Neural cell (in vitro differentiated cells): ENCODE measurements at regions not wholly inside any gene's neighbourhood (a gene's known extent, or its start where the extent isn't known, plus 50 kb on each side); places are given as distances from the start of the nearest gene placed in this dataset.

Source experiments
- H2AFZ ChIP-seq: fragments of 200-600, 300-800 bp; sonication (generic), shearing (Covaris generic); 2 replicates; pipeline ENCODE4 v1.6.0; 2014; ENCODE audit warnings: low read depth, mild to moderate bottlenecking, antibody characterized with exemption, low read length, moderate library complexity
- H3F3A ChIP-seq: fragments of 200-600 bp; shearing (Covaris generic); 2 replicates; pipeline ENCODE4 v1.6.1; 2016; ENCODE audit warnings: mild to moderate bottlenecking, moderate library complexity, mixed read lengths, antibody characterized with exemption, low read length; ENCODE audit not compliant: insufficient read depth, poor library complexity, severe bottlenecking
- H3K27ac ChIP-seq: fragments of 200-600, 300-800 bp; sonication (generic), shearing (Covaris generic); 2 replicates; pipeline ENCODE4 v1.5.1; 2014; ENCODE audit warnings: mild to moderate bottlenecking, low read length, moderate library complexity
- H3K27me3 ChIP-seq: fragments of 300-800, 200-600 bp; sonication (generic), shearing (Covaris generic); 2 replicates; pipeline ENCODE4 v1.6.0; 2014; ENCODE audit warnings: mild to moderate bottlenecking, low read depth, low read length, moderate library complexity; ENCODE audit not compliant: insufficient read depth
- H3K36me3 ChIP-seq: fragments of 300-800, 200-600 bp; sonication (generic), shearing (Covaris generic); 2 replicates; pipeline ENCODE4 v1.5.1; 2014; ENCODE audit warnings: mild to moderate bottlenecking, antibody characterized with exemption, low read length, moderate library complexity; ENCODE audit not compliant: insufficient read depth
- H3K4me2 ChIP-seq: fragments of 300-800, 200-600 bp; sonication (generic), shearing (Covaris generic); 2 replicates; pipeline ENCODE4 v1.6.0; 2014; ENCODE audit warnings: mild to moderate bottlenecking, low read length
- H3K4me3 ChIP-seq: fragments of 300-800, 200-600 bp; sonication (generic), shearing (Covaris generic); 2 replicates; pipeline ENCODE4 v1.5.1; 2014; ENCODE audit warnings: mild to moderate bottlenecking, low read length, moderate library complexity
- H3K79me2 ChIP-seq: fragments of 200-600 bp; shearing (Covaris generic); replicated peaks from 2 replicates; pipeline ENCODE4 v1.6.0; 2014; ENCODE audit warnings: mild to moderate bottlenecking, low read length, moderate library complexity; ENCODE audit not compliant: insufficient read depth
- H3K9ac ChIP-seq: fragments of 300-800, 200-600 bp; sonication (generic), shearing (Covaris generic); 2 replicates; pipeline ENCODE4 v1.6.1; 2016; ENCODE audit warnings: mild to moderate bottlenecking, low read length, mixed read lengths
- H3K9me2 ChIP-seq: fragments of 200-600 bp; shearing (Covaris generic); 2 replicates; pipeline ENCODE4 v1.6.1; 2016; ENCODE audit warnings: mild to moderate bottlenecking, low read length, mixed read lengths; ENCODE audit not compliant: insufficient read depth
- H3K9me3 ChIP-seq: fragments of 200-600, 300-800 bp; sonication (generic), shearing (Covaris generic); 2 replicates; pipeline ENCODE4 v1.6.1; 2016; ENCODE audit warnings: mild to moderate bottlenecking, mixed run types, low read length, moderate library complexity, mixed read lengths
- H4K20me1 ChIP-seq: fragments of 200-600 bp; shearing (Covaris generic); 2 replicates; pipeline ENCODE4 v1.6.1; 2016; ENCODE audit warnings: mild to moderate bottlenecking, mixed run types; ENCODE audit not compliant: insufficient read depth
- CTCF ChIP-seq: fragments of 450-650 bp; IDR thresholded peaks from 2 replicates; pipeline ENCODE4 v1.5.1; 2014; ENCODE audit warnings: antibody characterized with exemption, mild to moderate bottlenecking, moderate library complexity; ENCODE audit not compliant: poor library complexity, severe bottlenecking
- EP300 ChIP-seq: fragments of 450-650 bp; conservative IDR thresholded peaks from 2 replicates; pipeline ENCODE4 v1.6.1; 2014; ENCODE audit warnings: antibody characterized with exemption, mild to moderate bottlenecking, moderate library complexity; ENCODE audit not compliant: poor library complexity, severe bottlenecking
- EZH2 ChIP-seq: fragments of 200-600, 300-800 bp; shearing (Covaris generic), sonication (generic); IDR thresholded peaks from 2 replicates; pipeline ENCODE4 v1.6.1; 2014; ENCODE audit warnings: antibody characterized with exemption, low read length, borderline replicate concordance, mild to moderate bottlenecking; ENCODE audit not compliant: insufficient read depth, poor library complexity, severe bottlenecking
- MXI1 ChIP-seq: fragments of 450-650 bp; conservative IDR thresholded peaks from 2 replicates; pipeline ENCODE4 v1.6.1; 2014; ENCODE audit warnings: antibody characterized with exemption, mild to moderate bottlenecking; ENCODE audit not compliant: poor library complexity, severe bottlenecking
- POLR2AphosphoS5 ChIP-seq: IDR thresholded peaks from 2 replicates; pipeline ENCODE4 v1.6.1; 2012
- RAD21 ChIP-seq: fragments of 450-650 bp; conservative IDR thresholded peaks from 2 replicates; pipeline ENCODE4 v1.6.1; 2014; ENCODE audit warnings: antibody characterized with exemption, mild to moderate bottlenecking, moderate library complexity
- SMC3 ChIP-seq: fragments of 450-650 bp; conservative IDR thresholded peaks from 2 replicates; pipeline ENCODE4 v1.6.1; 2014; ENCODE audit warnings: antibody characterized with exemption, mild to moderate bottlenecking, moderate library complexity; ENCODE audit not compliant: poor library complexity
- TAF1 ChIP-seq: IDR thresholded peaks from 2 replicates; pipeline ENCODE4 v1.6.1; 2012; ENCODE audit warnings: low read depth
- TF ChIP-seq, protein P1 (sequence below): IDR thresholded peaks from 2 replicates; pipeline ENCODE4 v1.6.1; 2012; ENCODE audit warnings: borderline replicate concordance

DNA sequence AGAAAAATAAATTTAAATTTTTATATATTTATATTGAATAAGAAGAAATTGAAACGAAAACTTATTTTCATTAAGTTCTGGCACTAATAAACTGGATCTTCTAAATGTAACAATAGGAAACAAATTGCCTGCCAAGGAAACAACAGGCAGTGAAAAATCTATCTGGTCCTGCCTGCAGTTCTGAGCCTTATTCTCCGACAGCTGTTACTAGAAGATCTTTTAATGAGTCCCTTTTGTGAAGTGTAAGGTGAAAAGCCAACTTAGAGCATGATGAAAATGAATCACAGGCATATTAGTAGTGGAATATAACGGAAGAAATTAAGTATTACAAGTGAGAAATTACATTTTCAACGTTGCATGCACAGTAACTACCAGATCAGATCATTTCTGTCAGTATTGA, 1002.7 kb upstream of the PCDH20 start:
- Histone ChIP-seq H3K4me2 (no peak overlapping the region), H3F3A (no peaks in the 10 kb centered on the region), H3K27me3 (no peaks in the 10 kb centered on the region), H3K4me3 (no peak overlapping the region), H3K9me3 (no peaks in the 10 kb centered on the region), H4K20me1 (no peaks in the 10 kb centered on the region), H3K9ac (no peak overlapping the region), H3K79me2 (no peaks in the 10 kb centered on the region), H3K36me3 (no peaks in the 10 kb centered on the region), H3K9me2 (no peaks in the 10 kb centered on the region), H2AFZ (no peak overlapping the region), H3K27ac (no peak overlapping the region)
- TF ChIP-seq MXI1, result no peak
- TF ChIP-seq, protein P1, sequence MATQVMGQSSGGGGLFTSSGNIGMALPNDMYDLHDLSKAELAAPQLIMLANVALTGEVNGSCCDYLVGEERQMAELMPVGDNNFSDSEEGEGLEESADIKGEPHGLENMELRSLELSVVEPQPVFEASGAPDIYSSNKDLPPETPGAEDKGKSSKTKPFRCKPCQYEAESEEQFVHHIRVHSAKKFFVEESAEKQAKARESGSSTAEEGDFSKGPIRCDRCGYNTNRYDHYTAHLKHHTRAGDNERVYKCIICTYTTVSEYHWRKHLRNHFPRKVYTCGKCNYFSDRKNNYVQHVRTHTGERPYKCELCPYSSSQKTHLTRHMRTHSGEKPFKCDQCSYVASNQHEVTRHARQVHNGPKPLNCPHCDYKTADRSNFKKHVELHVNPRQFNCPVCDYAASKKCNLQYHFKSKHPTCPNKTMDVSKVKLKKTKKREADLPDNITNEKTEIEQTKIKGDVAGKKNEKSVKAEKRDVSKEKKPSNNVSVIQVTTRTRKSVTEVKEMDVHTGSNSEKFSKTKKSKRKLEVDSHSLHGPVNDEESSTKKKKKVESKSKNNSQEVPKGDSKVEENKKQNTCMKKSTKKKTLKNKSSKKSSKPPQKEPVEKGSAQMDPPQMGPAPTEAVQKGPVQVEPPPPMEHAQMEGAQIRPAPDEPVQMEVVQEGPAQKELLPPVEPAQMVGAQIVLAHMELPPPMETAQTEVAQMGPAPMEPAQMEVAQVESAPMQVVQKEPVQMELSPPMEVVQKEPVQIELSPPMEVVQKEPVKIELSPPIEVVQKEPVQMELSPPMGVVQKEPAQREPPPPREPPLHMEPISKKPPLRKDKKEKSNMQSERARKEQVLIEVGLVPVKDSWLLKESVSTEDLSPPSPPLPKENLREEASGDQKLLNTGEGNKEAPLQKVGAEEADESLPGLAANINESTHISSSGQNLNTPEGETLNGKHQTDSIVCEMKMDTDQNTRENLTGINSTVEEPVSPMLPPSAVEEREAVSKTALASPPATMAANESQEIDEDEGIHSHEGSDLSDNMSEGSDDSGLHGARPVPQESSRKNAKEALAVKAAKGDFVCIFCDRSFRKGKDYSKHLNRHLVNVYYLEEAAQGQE, result no peak

DNA sequence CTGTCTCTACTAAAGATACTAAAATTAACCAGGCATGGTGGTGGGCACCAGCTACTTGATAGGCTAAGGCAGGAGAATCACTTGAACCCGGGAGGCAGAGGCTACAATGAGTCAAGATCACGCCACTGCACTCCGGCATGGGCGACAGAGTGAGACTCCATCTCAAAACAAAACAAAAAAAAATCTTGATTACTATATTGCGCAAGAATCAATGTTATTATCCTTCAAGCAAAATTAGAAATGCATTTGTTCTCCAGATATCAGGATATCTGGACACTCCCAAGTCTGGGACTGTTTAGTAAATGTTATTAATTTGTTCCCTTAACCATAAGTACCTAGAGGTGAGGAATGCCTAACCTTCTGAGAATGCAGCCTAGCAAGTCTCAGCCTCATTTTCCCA, 992.2 kb upstream of the PCDH20 start:
- Histone ChIP-seq H3K79me2 (no peaks in the 10 kb centered on the region), H3F3A (no peaks in the 10 kb centered on the region), H3K9me3 (no peaks in the 10 kb centered on the region), H3K4me3 (no peak overlapping the region), H2AFZ (no peak overlapping the region), H3K27me3 (no peaks in the 10 kb centered on the region), H3K9ac (no peak overlapping the region), H3K36me3 (no peaks in the 10 kb centered on the region), H4K20me1 (no peaks in the 10 kb centered on the region), H3K27ac (no peak overlapping the region), H3K4me2 (no peak overlapping the region), H3K9me2 (no peaks in the 10 kb centered on the region)
- TF ChIP-seq TAF1, result no peak
- TF ChIP-seq, protein P1, result no peak
- no peak for TF ChIP-seq RAD21
- no peak for TF ChIP-seq EZH2
- TF ChIP-seq CTCF, result no peak
- no peak for TF ChIP-seq SMC3
- TF ChIP-seq MXI1, result no peak
- no peak for TF ChIP-seq EP300
- no peak for TF ChIP-seq POLR2AphosphoS5
